GM21360 (cell line): ENCODE measurements at regions not wholly inside any gene's neighbourhood (a gene's known extent, or its start where the extent isn't known, plus 50 kb on each side); places are given as distances from the start of the nearest gene placed in this dataset.

Experiments used
- ATAC-seq: cut with Tn5 transposase; IDR thresholded peaks from one replicate; pipeline ENCODE4 v1.9.1; 2021; ENCODE audit warnings: mild to moderate bottlenecking, moderate library complexity; ENCODE audit not compliant: unreplicated experiment

GRCh38 chr14:53528185-53528671, 375.1 kb upstream of the DDHD1 start:
- ATAC-seq, result no peak

GRCh38 chr14:53526200-53526599, 373.1 kb upstream of the DDHD1 start:
- no peak for ATAC-seq

GRCh38 chr14:53525608-53526007, 372.5 kb upstream of the DDHD1 start:
- no peak for ATAC-seq

- no peak for ATAC-seq
Observed at GRCh38 chr14:53524391-53524790, 371.3 kb upstream of the DDHD1 start.

GRCh38 chr14:53523226-53523625, 370.1 kb upstream of the DDHD1 start:
- no peak for ATAC-seq

GRCh38 chr14:53520078-53520928, 367.2 kb upstream of the DDHD1 start:
- no peak for ATAC-seq

GRCh38 chr14:53519137-53519536, 366.0 kb upstream of the DDHD1 start:
- ATAC-seq, result no peak

GRCh38 chr14:53517270-53517960, 364.3 kb upstream of the DDHD1 start:
- ATAC-seq, result no peak

GRCh38 chr14:53516261-53516774, 363.2 kb upstream of the DDHD1 start:
- no peak for ATAC-seq

GRCh38 chr14:53515276-53515675, 362.2 kb upstream of the DDHD1 start:
- ATAC-seq, result no peak

GRCh38 chr14:53514197-53514596, 361.1 kb upstream of the DDHD1 start:
- ATAC-seq, result no peak

GRCh38 chr14:53510281-53510912, 357.3 kb upstream of the DDHD1 start:
- no peak for ATAC-seq

- ATAC-seq, result no peak
Observed at GRCh38 chr14:53509276-53510244, 356.4 kb upstream of the DDHD1 start.

- no peak for ATAC-seq
Observed at GRCh38 chr14:53501361-53502211, 348.5 kb upstream of the DDHD1 start.

GRCh38 chr14:53500191-53500590, 347.1 kb upstream of the DDHD1 start:
- no peak for ATAC-seq

- no peak for ATAC-seq
Observed at GRCh38 chr14:53496668-53497067, 343.5 kb upstream of the DDHD1 start.

GRCh38 chr14:53495846-53496343, 342.8 kb upstream of the DDHD1 start:
- no peak for ATAC-seq

GRCh38 chr14:53494587-53494986, 341.5 kb upstream of the DDHD1 start:
- no peak for ATAC-seq

- no peak for ATAC-seq
Observed at GRCh38 chr14:53493860-53494259, 340.7 kb upstream of the DDHD1 start.
